ENCODE measurements at regions not wholly inside any gene's neighbourhood (a gene's known extent, or its start where the extent isn't known, plus 50 kb on each side); places are given as distances from the start of the nearest gene placed in this dataset.
A peak's percentile ranks its signal among the peaks of the same experiment; 100 is the strongest.
"Not testable (repeated sequence)": the region's sequence is repeated elsewhere in the genome, so short reads cannot be mapped to it uniquely, and the experiment has no call there.

GRCh38 chr9:32117291-32117690, 267.2 kb upstream of the ACO1 start:
- Histone ChIP-seq H2BK12ac (ENCODE audit: low read length) (no peak overlapping the region), H2BK5ac (ENCODE audit: low read depth, low read length, poor library complexity) (no peak overlapping the region), H4K8ac (ENCODE audit: low read depth, low read length) (no peak overlapping the region), H3K9me3 (ENCODE audit: insufficient read depth, low read depth, low read length) (no peaks in the 10 kb centered on the region), H3K9ac (ENCODE audit: low read length) (no peak overlapping the region), H4K91ac (ENCODE audit: low read depth, low read length) (no peak overlapping the region), H3K18ac (ENCODE audit: low read length) (no peak overlapping the region), H3K4me3 (ENCODE audit: low read depth, low read length) (no peak overlapping the region), H3K23ac (ENCODE audit: low read length) (no peak overlapping the region), H3K27ac (ENCODE audit: low read depth, low read length) (no peak overlapping the region), H3K14ac (ENCODE audit: low read length) (no peak overlapping the region), H3K4me1 (ENCODE audit: control insufficient read depth in 1 of 2, insufficient read depth in 2 of 2, low read length in 2 of 2) (no peaks in the 10 kb centered on the region), H4K12ac (ENCODE audit: low read depth, low read length) (no peak overlapping the region), H2BK120ac (ENCODE audit: insufficient read depth, low read length, poor library complexity) (no peak overlapping the region), H3K79me2 (ENCODE audit: control insufficient read depth, insufficient read depth, low read length, poor library complexity) (no peaks in the 10 kb centered on the region), H3K36me3 (ENCODE audit: control insufficient read depth in 1 of 2, insufficient read depth in 2 of 2, low read length in 2 of 2) (no peaks in the 10 kb centered on the region), H3K27me3 (ENCODE audit: insufficient read depth, low read length) (no peaks in the 10 kb centered on the region), H2AK5ac (ENCODE audit: low read length) (no peak overlapping the region), H3K4ac (ENCODE audit: low read depth, low read length) (no peak overlapping the region), H2AFZ (ENCODE audit: insufficient read depth, low read length, poor library complexity) (no peak overlapping the region), H3K79me1 (ENCODE audit: low read length) (no peaks in the 10 kb centered on the region), H3K4me2 (ENCODE audit: low read length) (no peak overlapping the region)
- DNase-seq: peak; percentile 54 to 81
- no CpG with 5 or more reads among the region's 2 CpGs for WGBS (ENCODE audit: extremely low coverage, insufficient coverage, insufficient read length)

- Histone ChIP-seq H3K4me1 (ENCODE audit: control insufficient read depth in 1 of 2, insufficient read depth in 2 of 2, low read length in 2 of 2) (no peaks in the 10 kb centered on the region), H3K9me3 (ENCODE audit: insufficient read depth, low read depth, low read length) (no peaks in the 10 kb centered on the region), H3K14ac (ENCODE audit: low read length) (no peak overlapping the region), H3K18ac (ENCODE audit: low read length) (no peak overlapping the region), H3K4me2 (ENCODE audit: low read length) (no peak overlapping the region), H2BK5ac (ENCODE audit: low read depth, low read length, poor library complexity) (no peak overlapping the region), H2BK120ac (ENCODE audit: insufficient read depth, low read length, poor library complexity) (no peak overlapping the region), H2AFZ (ENCODE audit: insufficient read depth, low read length, poor library complexity) (no peak overlapping the region), H3K36me3 (ENCODE audit: control insufficient read depth in 1 of 2, insufficient read depth in 2 of 2, low read length in 2 of 2) (no peaks in the 10 kb centered on the region), H3K4ac (ENCODE audit: low read depth, low read length) (no peak overlapping the region), H3K4me3 (ENCODE audit: low read depth, low read length) (no peak overlapping the region), H3K23ac (ENCODE audit: low read length) (no peak overlapping the region), H3K27me3 (ENCODE audit: insufficient read depth, low read length) (no peaks in the 10 kb centered on the region), H4K8ac (ENCODE audit: low read depth, low read length) (no peak overlapping the region), H4K12ac (ENCODE audit: low read depth, low read length) (no peak overlapping the region), H3K79me1 (ENCODE audit: low read length) (no peaks in the 10 kb centered on the region), H3K79me2 (ENCODE audit: control insufficient read depth, insufficient read depth, low read length, poor library complexity) (no peaks in the 10 kb centered on the region), H2BK12ac (ENCODE audit: low read length) (no peak overlapping the region), H3K27ac (ENCODE audit: low read depth, low read length) (no peak overlapping the region), H2AK5ac (ENCODE audit: low read length) (no peak overlapping the region), H4K91ac (ENCODE audit: low read depth, low read length) (no peak overlapping the region), H3K9ac (ENCODE audit: low read length) (no peak overlapping the region)
- no CpG with 5 or more reads among the region's 3 CpGs for WGBS (ENCODE audit: extremely low coverage, insufficient coverage, insufficient read length)
- DNase-seq: no peak
Measured at GRCh38 chr9:32128546-32128945, 255.9 kb upstream of the ACO1 start.

DNA sequence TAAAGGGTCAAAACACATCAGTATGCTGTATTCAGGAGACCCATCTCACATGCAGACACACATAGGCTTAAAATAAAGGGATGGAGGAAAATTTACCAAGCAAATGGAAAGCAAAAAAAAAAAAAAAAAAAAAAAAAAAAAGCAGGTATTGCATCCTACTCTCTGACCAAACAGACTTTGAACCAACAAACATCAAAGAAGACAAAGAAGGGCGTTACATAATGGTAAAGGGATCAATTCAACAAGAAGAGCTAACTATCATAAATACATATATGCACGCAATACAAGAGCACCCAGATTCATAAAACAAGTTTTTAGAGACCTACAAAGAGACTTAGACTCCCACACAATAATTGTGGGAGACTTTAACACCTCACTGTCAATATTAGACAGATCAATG, 253.7 kb upstream of the ACO1 start:
- not testable (repeated sequence) for H3K4me1 ChIP-seq (ENCODE audit: control insufficient read depth in 1 of 2, insufficient read depth in 2 of 2, low read length in 2 of 2); H2AFZ ChIP-seq (ENCODE audit: insufficient read depth, low read length, poor library complexity); H3K79me1 ChIP-seq (ENCODE audit: low read length); DNase-seq; H3K4ac ChIP-seq (ENCODE audit: low read depth, low read length); H3K23ac ChIP-seq (ENCODE audit: low read length); H2BK5ac ChIP-seq (ENCODE audit: low read depth, low read length, poor library complexity); H3K9ac ChIP-seq (ENCODE audit: low read length); H4K12ac ChIP-seq (ENCODE audit: low read depth, low read length); H3K27me3 ChIP-seq (ENCODE audit: insufficient read depth, low read length); H3K9me3 ChIP-seq (ENCODE audit: insufficient read depth, low read depth, low read length); H3K4me3 ChIP-seq (ENCODE audit: low read depth, low read length); H3K27ac ChIP-seq (ENCODE audit: low read depth, low read length); H4K91ac ChIP-seq (ENCODE audit: low read depth, low read length); H2AK5ac ChIP-seq (ENCODE audit: low read length); H3K79me2 ChIP-seq (ENCODE audit: control insufficient read depth, insufficient read depth, low read length, poor library complexity); H3K14ac ChIP-seq (ENCODE audit: low read length); H4K8ac ChIP-seq (ENCODE audit: low read depth, low read length); H3K18ac ChIP-seq (ENCODE audit: low read length); H3K36me3 ChIP-seq (ENCODE audit: control insufficient read depth in 1 of 2, insufficient read depth in 2 of 2, low read length in 2 of 2); H3K4me2 ChIP-seq (ENCODE audit: low read length); H2BK120ac ChIP-seq (ENCODE audit: insufficient read depth, low read length, poor library complexity); H2BK12ac ChIP-seq (ENCODE audit: low read length)
- no CpG with 5 or more reads among the region's 2 CpGs for WGBS (ENCODE audit: extremely low coverage, insufficient coverage, insufficient read length)

DNA sequence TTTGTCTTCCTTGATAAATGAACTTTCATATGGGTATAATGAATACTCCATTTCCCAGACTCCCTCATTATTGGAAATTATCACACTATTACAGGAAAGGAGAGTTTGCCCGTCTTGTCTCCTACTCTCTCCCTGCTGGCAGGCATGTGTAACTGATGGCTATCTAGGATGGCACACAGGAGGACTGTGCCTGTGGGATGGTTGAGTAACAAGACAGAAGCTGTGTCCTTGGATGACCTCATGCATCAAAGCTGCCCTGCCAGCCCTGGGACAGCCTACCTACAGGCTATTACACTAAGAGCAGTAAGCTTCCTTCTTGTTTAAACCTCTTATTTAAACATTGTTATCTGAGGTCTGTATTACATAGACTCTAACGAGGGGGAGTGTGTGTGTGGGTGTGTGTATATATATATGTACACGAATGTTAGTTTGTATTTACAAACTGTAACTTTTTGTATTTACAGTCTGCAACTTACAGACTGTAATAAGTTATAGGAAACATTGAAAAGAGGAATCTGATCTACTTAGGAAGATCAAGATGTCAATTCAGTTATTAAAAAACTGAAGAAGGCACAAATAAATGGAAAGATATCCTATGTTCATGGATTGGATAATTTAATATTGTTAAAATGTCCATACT, 247.6 kb upstream of the ACO1 start:
- Histone ChIP-seq H3K36me3 (ENCODE audit: control insufficient read depth in 1 of 2, insufficient read depth in 2 of 2, low read length in 2 of 2) (no peaks in the 10 kb centered on the region), H3K4me3 (ENCODE audit: low read depth, low read length) (no peak overlapping the region)

More for the DNA sequence above, 247.6 kb upstream of the ACO1 start:
- DNase-seq: peak in 1 of 2 donors; percentile 11
- no peaks in the 10 kb centered on the region for H3K9me3 ChIP-seq (ENCODE audit: insufficient read depth, low read depth, low read length)
- no peak overlapping the region for H3K27ac ChIP-seq (ENCODE audit: low read depth, low read length)
- H3K79me1 ChIP-seq (ENCODE audit: low read length): no peaks in the 10 kb centered on the region
- H3K23ac ChIP-seq (ENCODE audit: low read length): no peak overlapping the region
- no peak overlapping the region for H2BK12ac ChIP-seq (ENCODE audit: low read length)
- no peak overlapping the region for H3K18ac ChIP-seq (ENCODE audit: low read length)
- H3K4me2 ChIP-seq (ENCODE audit: low read length): no peak overlapping the region
- H2AFZ ChIP-seq (ENCODE audit: insufficient read depth, low read length, poor library complexity): no peak overlapping the region
- no peak overlapping the region for H3K14ac ChIP-seq (ENCODE audit: low read length)
- no peak overlapping the region for H4K12ac ChIP-seq (ENCODE audit: low read depth, low read length)
- no peak overlapping the region for H4K8ac ChIP-seq (ENCODE audit: low read depth, low read length)
- no peak overlapping the region for H2AK5ac ChIP-seq (ENCODE audit: low read length)
- H2BK120ac ChIP-seq (ENCODE audit: insufficient read depth, low read length, poor library complexity): no peak overlapping the region
- peak overlapping the region; percentile 66 for H3K9ac ChIP-seq (ENCODE audit: low read length)
- H2BK5ac ChIP-seq (ENCODE audit: low read depth, low read length, poor library complexity): no peak overlapping the region
- H3K27me3 ChIP-seq (ENCODE audit: insufficient read depth, low read length): no peaks in the 10 kb centered on the region
- WGBS (ENCODE audit: extremely low coverage, insufficient coverage, insufficient read length): no CpG with 5 or more reads among the region's 3 CpGs
- H4K91ac ChIP-seq (ENCODE audit: low read depth, low read length): no peak overlapping the region
- no peaks in the 10 kb centered on the region for H3K79me2 ChIP-seq (ENCODE audit: control insufficient read depth, insufficient read depth, low read length, poor library complexity)
- no peaks in the 10 kb centered on the region for H3K4me1 ChIP-seq (ENCODE audit: control insufficient read depth in 1 of 2, insufficient read depth in 2 of 2, low read length in 2 of 2)
- H3K4ac ChIP-seq (ENCODE audit: low read depth, low read length): no peak overlapping the region
